ENCODE measurements at regions not wholly inside any gene's neighbourhood (a gene's known extent, or its start where the extent isn't known, plus 50 kb on each side); places are given as distances from the start of the nearest gene placed in this dataset.

DNA sequence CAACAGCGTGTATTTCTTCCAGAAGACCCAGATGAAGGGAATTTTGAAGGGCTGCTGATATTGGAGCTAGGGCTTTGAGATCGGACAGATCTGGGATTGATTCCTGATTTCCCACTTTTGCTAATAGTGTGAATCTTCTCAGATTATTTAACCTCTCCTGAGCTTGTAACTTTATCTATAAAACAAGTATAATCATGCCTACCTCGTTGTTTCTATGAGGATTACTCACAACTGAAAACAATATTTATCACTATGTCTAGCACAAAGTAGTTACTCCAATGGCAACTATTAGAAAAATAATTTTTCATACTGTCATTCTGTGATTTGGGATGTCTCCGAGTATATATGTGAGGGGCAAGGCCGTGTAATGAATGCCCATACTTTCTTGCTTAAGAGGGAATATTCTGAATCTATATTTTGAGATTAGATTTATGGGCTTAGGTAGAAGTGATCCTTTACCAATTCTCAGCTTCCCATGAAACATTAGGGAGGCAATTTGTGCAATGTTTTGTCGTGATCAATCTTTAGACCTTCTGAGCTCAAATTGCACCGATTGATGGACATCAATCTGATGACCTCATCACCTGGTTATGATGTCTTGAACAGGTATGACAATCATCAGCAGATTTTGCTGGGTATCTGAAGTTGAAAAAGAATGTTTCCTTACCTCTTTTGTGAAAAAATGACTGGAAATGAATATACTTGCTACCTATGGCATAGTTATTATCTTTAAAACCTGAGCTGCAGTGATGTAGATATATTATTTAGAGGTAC is 339.9 kb downstream of the KCNS3 start:
- Histone ChIP-seq H3K27ac (no peak overlapping the region), H3K9me3 (no peaks in the 10 kb centered on the region), H3K36me3 (no peaks in the 10 kb centered on the region), H3K4me1 (no peaks in the 10 kb centered on the region), H3K4me3 (no peak overlapping the region), H3K27me3 (replicated peaks in 1 of 7) (peaks cover 0 to 6% (median 0%) of the 10 kb centered on the region in 7 donors)
- 76 to 84% (median 78%) methylated on average over 7 of the region's 7 CpGs for WGBS, 5 donors
- intact Hi-C loops (cut with DNase I; ENCODE audit: low total_unique reads), result no loop called here
- TF ChIP-seq POLR2A (IDR thresholded peaks at IDR 0.05), result no peak
- TF ChIP-seq, protein P1, sequence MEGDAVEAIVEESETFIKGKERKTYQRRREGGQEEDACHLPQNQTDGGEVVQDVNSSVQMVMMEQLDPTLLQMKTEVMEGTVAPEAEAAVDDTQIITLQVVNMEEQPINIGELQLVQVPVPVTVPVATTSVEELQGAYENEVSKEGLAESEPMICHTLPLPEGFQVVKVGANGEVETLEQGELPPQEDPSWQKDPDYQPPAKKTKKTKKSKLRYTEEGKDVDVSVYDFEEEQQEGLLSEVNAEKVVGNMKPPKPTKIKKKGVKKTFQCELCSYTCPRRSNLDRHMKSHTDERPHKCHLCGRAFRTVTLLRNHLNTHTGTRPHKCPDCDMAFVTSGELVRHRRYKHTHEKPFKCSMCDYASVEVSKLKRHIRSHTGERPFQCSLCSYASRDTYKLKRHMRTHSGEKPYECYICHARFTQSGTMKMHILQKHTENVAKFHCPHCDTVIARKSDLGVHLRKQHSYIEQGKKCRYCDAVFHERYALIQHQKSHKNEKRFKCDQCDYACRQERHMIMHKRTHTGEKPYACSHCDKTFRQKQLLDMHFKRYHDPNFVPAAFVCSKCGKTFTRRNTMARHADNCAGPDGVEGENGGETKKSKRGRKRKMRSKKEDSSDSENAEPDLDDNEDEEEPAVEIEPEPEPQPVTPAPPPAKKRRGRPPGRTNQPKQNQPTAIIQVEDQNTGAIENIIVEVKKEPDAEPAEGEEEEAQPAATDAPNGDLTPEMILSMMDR (IDR thresholded peaks at IDR 0.05 in 8 of 11, conservative IDR thresholded peaks at IDR 0.05 in 3 of 11), result no peak
- TF ChIP-seq POLR2AphosphoS5 (IDR thresholded peaks at IDR 0.05), result no peak
- DNase-seq, result no peak

DNA sequence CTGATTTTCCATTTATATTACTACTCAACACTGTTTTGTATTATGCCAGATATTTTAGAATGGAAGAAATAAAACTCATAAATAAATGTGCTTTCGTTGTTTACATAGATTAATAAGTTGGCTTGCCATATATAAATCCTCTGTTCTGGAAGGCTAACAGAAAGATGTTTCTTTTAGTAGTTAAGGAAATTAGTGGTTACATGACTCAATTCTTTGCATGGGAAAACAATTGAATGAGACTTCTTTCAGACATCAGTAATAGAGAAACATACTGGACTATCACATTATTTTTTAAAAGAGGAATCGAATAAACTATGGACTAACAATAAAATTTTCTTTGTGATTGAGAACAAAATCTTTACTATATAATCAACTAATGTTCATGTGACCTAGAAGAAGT is 336.5 kb downstream of the KCNS3 start:
- Histone ChIP-seq H3K27ac (no peak overlapping the region), H3K4me1 (no peaks in the 10 kb centered on the region), H3K9me3 (no peaks in the 10 kb centered on the region), H3K36me3 (no peaks in the 10 kb centered on the region), H3K4me3 (no peak overlapping the region), H3K27me3 (replicated peaks in 1 of 7) (peaks cover 0 to 6% (median 0%) of the 10 kb centered on the region in 7 donors)
- DNase-seq, result no peak
- TF ChIP-seq, protein P1 (IDR thresholded peaks at IDR 0.05 in 8 of 11, conservative IDR thresholded peaks at IDR 0.05 in 3 of 11), result no peak
- TF ChIP-seq POLR2A (IDR thresholded peaks at IDR 0.05) (no peak), POLR2AphosphoS5 (IDR thresholded peaks at IDR 0.05) (no peak)
- intact Hi-C loops (cut with DNase I; ENCODE audit: low total_unique reads), result no loop called here
- 78 to 86% (median 80%) methylated on average over 2 of the region's 2 CpGs for WGBS, 5 donors

- no peak for TF ChIP-seq POLR2AphosphoS5 (IDR thresholded peaks at IDR 0.05)
- TF ChIP-seq POLR2A (IDR thresholded peaks at IDR 0.05), result no peak
- TF ChIP-seq, protein P1 (IDR thresholded peaks at IDR 0.05 in 8 of 11, conservative IDR thresholded peaks at IDR 0.05 in 3 of 11), result no peak
- H3K36me3 ChIP-seq, result no peaks in the 10 kb centered on the region
- no peak overlapping the region for H3K4me3 ChIP-seq
- intact Hi-C loops (cut with DNase I; ENCODE audit: low total_unique reads), result no loop called here
- peaks cover 0 to 16% (median 0%) of the 10 kb centered on the region in 7 donors for H3K27me3 ChIP-seq (replicated peaks in 1 of 7)
- no peaks in the 10 kb centered on the region for H3K4me1 ChIP-seq
- 83 to 88% (median 86%) methylated on average over 11 of the region's 11 CpGs for WGBS, 5 donors
- H3K9me3 ChIP-seq, result no peaks in the 10 kb centered on the region
- DNase-seq, result no peak
- H3K27ac ChIP-seq, result no peak overlapping the region
These were observed 335.5 kb downstream of the KCNS3 start for GRCh38 chr2:18213986-18214385.

DNA sequence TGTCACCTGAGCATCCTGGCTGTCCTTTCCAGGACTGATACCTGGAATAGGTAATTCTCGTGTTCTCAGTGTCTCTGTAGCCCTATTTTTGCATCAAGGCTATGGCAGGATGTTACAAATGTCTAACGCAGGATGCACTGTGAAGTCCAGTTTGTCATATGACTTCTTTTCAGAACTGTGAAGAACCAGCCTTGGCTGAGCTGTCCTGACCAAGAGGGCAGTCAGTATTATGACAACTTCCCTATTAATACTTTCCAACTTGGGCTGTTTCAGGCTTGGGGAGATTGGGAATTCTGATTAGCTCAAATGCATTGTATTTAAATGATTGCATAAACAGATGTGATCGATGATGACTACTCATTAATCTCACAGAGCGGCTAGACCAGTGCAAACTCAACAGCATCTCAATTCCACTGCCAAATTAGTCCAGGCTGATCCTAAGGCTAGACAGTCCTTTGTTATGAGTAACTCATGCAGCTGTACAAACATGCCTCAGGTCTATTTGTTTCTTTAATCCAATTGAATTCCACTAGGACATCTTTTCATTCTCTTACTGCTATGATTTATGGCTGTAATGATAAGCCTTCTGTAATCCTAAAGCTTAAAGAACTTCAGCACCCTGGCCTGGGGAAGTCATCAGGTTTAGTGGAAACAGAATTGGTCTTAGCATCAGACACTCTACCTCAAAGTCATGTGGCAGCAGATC is 331.6 kb downstream of the KCNS3 start:
- TF ChIP-seq POLR2AphosphoS5 (IDR thresholded peaks at IDR 0.05) (no peak), POLR2A (IDR thresholded peaks at IDR 0.05) (no peak)
- TF ChIP-seq, protein P1 (IDR thresholded peaks at IDR 0.05 in 8 of 11, conservative IDR thresholded peaks at IDR 0.05 in 3 of 11), result no peak
- no peak overlapping the region for H3K4me3 ChIP-seq
- DNase-seq, result no peak
- intact Hi-C loops (cut with DNase I; ENCODE audit: low total_unique reads), result no loop called here
- peaks cover 0 to 17% (median 0%) of the 10 kb centered on the region in 7 donors for H3K27me3 ChIP-seq (replicated peaks in 1 of 7)
- H3K27ac ChIP-seq, result no peak overlapping the region
- H3K4me1 ChIP-seq, result no peaks in the 10 kb centered on the region
- no peaks in the 10 kb centered on the region for H3K36me3 ChIP-seq
- WGBS, 5 donors, result 76 to 85% (median 77%) methylated on average over 4 of the region's 4 CpGs
- H3K9me3 ChIP-seq, result no peaks in the 10 kb centered on the region

Data from spleen (tissue), 11 donors.